ENCODE measurements at regions not wholly inside any gene's neighbourhood (a gene's known extent, or its start where the extent isn't known, plus 50 kb on each side); places are given as distances from the start of the nearest gene placed in this dataset.
A peak's percentile ranks its signal among the peaks of the same experiment; 100 is the strongest.

GRCh38 chr11:70603756-70604211 lies 205.5 kb downstream of the CTTN start:
- no peak for DNase-seq
- WGBS (ENCODE audit: insufficient coverage) = 43% methylated on average over 2 of the region's 9 CpGs
- H3K4me1 ChIP-seq (ENCODE audit: control insufficient read depth, insufficient read depth, low read length) = peaks cover 31% of the 10 kb centered on the region
- peaks cover 10% of the 10 kb centered on the region for H3K27me3 ChIP-seq (ENCODE audit: control insufficient read depth, insufficient read depth, low read length)
- H3K4me3 ChIP-seq (ENCODE audit: low read length) = no peak overlapping the region
- H3K36me3 ChIP-seq (ENCODE audit: control insufficient read depth, insufficient read depth, low read length) = no peaks in the 10 kb centered on the region
- H3K9me3 ChIP-seq (replicated peaks; ENCODE audit: control insufficient read depth, low read depth, low read length) = no peaks in the 10 kb centered on the region
- no peak overlapping the region for H3K27ac ChIP-seq (ENCODE audit: low read length)

GRCh38 chr11:70604221-70604620 lies 205.9 kb downstream of the CTTN start:
- WGBS (ENCODE audit: insufficient coverage) = 81% methylated on average over 9 of the region's 11 CpGs
- Histone ChIP-seq H3K27ac (ENCODE audit: low read length) (no peak overlapping the region), H3K4me1 (ENCODE audit: control insufficient read depth, insufficient read depth, low read length) (peaks cover 35% of the 10 kb centered on the region), H3K4me3 (ENCODE audit: low read length) (no peak overlapping the region), H3K9me3 (replicated peaks; ENCODE audit: control insufficient read depth, low read depth, low read length) (no peaks in the 10 kb centered on the region), H3K27me3 (ENCODE audit: control insufficient read depth, insufficient read depth, low read length) (peaks cover 10% of the 10 kb centered on the region), H3K36me3 (ENCODE audit: control insufficient read depth, insufficient read depth, low read length) (no peaks in the 10 kb centered on the region)
- no peak for DNase-seq

GRCh38 chr11:70604630-70605467 lies 206.5 kb downstream of the CTTN start:
- Histone ChIP-seq H3K27ac (ENCODE audit: low read length) (no peak overlapping the region), H3K27me3 (ENCODE audit: control insufficient read depth, insufficient read depth, low read length) (peaks cover 10% of the 10 kb centered on the region), H3K4me3 (ENCODE audit: low read length) (no peak overlapping the region), H3K4me1 (ENCODE audit: control insufficient read depth, insufficient read depth, low read length) (peaks cover 38% of the 10 kb centered on the region), H3K36me3 (ENCODE audit: control insufficient read depth, insufficient read depth, low read length) (no peaks in the 10 kb centered on the region), H3K9me3 (replicated peaks; ENCODE audit: control insufficient read depth, low read depth, low read length) (no peaks in the 10 kb centered on the region)
- no peak for DNase-seq
- 74% methylated on average over 18 of the region's 20 CpGs for WGBS (ENCODE audit: insufficient coverage)

- no peak for DNase-seq
- no peak overlapping the region for H3K27ac ChIP-seq (ENCODE audit: low read length)
- WGBS (ENCODE audit: insufficient coverage) = 65% methylated on average over 10 of the region's 14 CpGs
Observed at GRCh38 chr11:70605468-70605815, 207.1 kb downstream of the CTTN start.

GRCh38 chr11:70605846-70606245 lies 207.5 kb downstream of the CTTN start:
- Histone ChIP-seq H3K36me3 (ENCODE audit: control insufficient read depth, insufficient read depth, low read length) (no peaks in the 10 kb centered on the region), H3K4me1 (ENCODE audit: control insufficient read depth, insufficient read depth, low read length) (peaks cover 48% of the 10 kb centered on the region), H3K4me3 (ENCODE audit: low read length) (no peak overlapping the region), H3K9me3 (replicated peaks; ENCODE audit: control insufficient read depth, low read depth, low read length) (no peaks in the 10 kb centered on the region), H3K27me3 (ENCODE audit: control insufficient read depth, insufficient read depth, low read length) (peaks cover 10% of the 10 kb centered on the region), H3K27ac (ENCODE audit: low read length) (no peak overlapping the region)
- no CpG with 5 or more reads among the region's 5 CpGs for WGBS (ENCODE audit: insufficient coverage)
- DNase-seq = no peak

More at GRCh38 chr11:70605468-70605815, 207.1 kb downstream of the CTTN start:
- Histone ChIP-seq H3K4me1 (ENCODE audit: control insufficient read depth, insufficient read depth, low read length) (peaks cover 44% of the 10 kb centered on the region), H3K4me3 (ENCODE audit: low read length) (no peak overlapping the region), H3K27me3 (ENCODE audit: control insufficient read depth, insufficient read depth, low read length) (peaks cover 10% of the 10 kb centered on the region), H3K36me3 (ENCODE audit: control insufficient read depth, insufficient read depth, low read length) (no peaks in the 10 kb centered on the region), H3K9me3 (replicated peaks; ENCODE audit: control insufficient read depth, low read depth, low read length) (no peaks in the 10 kb centered on the region)

GRCh38 chr11:70606248-70606950 lies 208.1 kb downstream of the CTTN start:
- H3K4me1 ChIP-seq (ENCODE audit: control insufficient read depth, insufficient read depth, low read length) = peaks cover 53% of the 10 kb centered on the region
- H3K9me3 ChIP-seq (replicated peaks; ENCODE audit: control insufficient read depth, low read depth, low read length) = no peaks in the 10 kb centered on the region
- no peaks in the 10 kb centered on the region for H3K36me3 ChIP-seq (ENCODE audit: control insufficient read depth, insufficient read depth, low read length)
- DNase-seq = no peak
- 93% methylated on average over 7 of the region's 12 CpGs for WGBS (ENCODE audit: insufficient coverage)
- H3K27me3 ChIP-seq (ENCODE audit: control insufficient read depth, insufficient read depth, low read length) = peaks cover 13% of the 10 kb centered on the region
- no peak overlapping the region for H3K4me3 ChIP-seq (ENCODE audit: low read length)
- no peak overlapping the region for H3K27ac ChIP-seq (ENCODE audit: low read length)

- H3K9me3 ChIP-seq (replicated peaks; ENCODE audit: control insufficient read depth, low read depth, low read length) = no peaks in the 10 kb centered on the region
- DNase-seq = no peak
- no peak overlapping the region for H3K4me3 ChIP-seq (ENCODE audit: low read length)
- peaks cover 13% of the 10 kb centered on the region for H3K27me3 ChIP-seq (ENCODE audit: control insufficient read depth, insufficient read depth, low read length)
- H3K4me1 ChIP-seq (ENCODE audit: control insufficient read depth, insufficient read depth, low read length) = peaks cover 53% of the 10 kb centered on the region
- no peaks in the 10 kb centered on the region for H3K36me3 ChIP-seq (ENCODE audit: control insufficient read depth, insufficient read depth, low read length)
- no peak overlapping the region for H3K27ac ChIP-seq (ENCODE audit: low read length)
- 72% methylated on average over 9 of the region's 10 CpGs for WGBS (ENCODE audit: insufficient coverage)
Observed at GRCh38 chr11:70606951-70607330, 208.6 kb downstream of the CTTN start.

GRCh38 chr11:70607561-70607960 lies 209.2 kb downstream of the CTTN start:
- DNase-seq = no peak
- H3K4me1 ChIP-seq (ENCODE audit: control insufficient read depth, insufficient read depth, low read length) = peaks cover 53% of the 10 kb centered on the region
- 78% methylated on average over 6 of the region's 6 CpGs for WGBS (ENCODE audit: insufficient coverage)
- H3K27ac ChIP-seq (ENCODE audit: low read length) = no peak overlapping the region
- H3K9me3 ChIP-seq (replicated peaks; ENCODE audit: control insufficient read depth, low read depth, low read length) = no peaks in the 10 kb centered on the region
- H3K4me3 ChIP-seq (ENCODE audit: low read length) = no peak overlapping the region
- peaks cover 15% of the 10 kb centered on the region for H3K27me3 ChIP-seq (ENCODE audit: control insufficient read depth, insufficient read depth, low read length)
- no peaks in the 10 kb centered on the region for H3K36me3 ChIP-seq (ENCODE audit: control insufficient read depth, insufficient read depth, low read length)

- 14% methylated on average over 28 of the region's 35 CpGs for WGBS (ENCODE audit: insufficient coverage)
- Histone ChIP-seq H3K36me3 (ENCODE audit: control insufficient read depth, insufficient read depth, low read length) (no peaks in the 10 kb centered on the region), H3K9me3 (replicated peaks; ENCODE audit: control insufficient read depth, low read depth, low read length) (no peaks in the 10 kb centered on the region), H3K4me1 (ENCODE audit: control insufficient read depth, insufficient read depth, low read length) (peaks cover 45% of the 10 kb centered on the region), H3K4me3 (ENCODE audit: low read length) (no peak overlapping the region), H3K27me3 (ENCODE audit: control insufficient read depth, insufficient read depth, low read length) (peaks cover 15% of the 10 kb centered on the region), H3K27ac (ENCODE audit: low read length) (peak overlapping the region; percentile 62)
- DNase-seq = peak; percentile 85
Observed at GRCh38 chr11:70608568-70609470, 210.5 kb downstream of the CTTN start.
